ENCODE measurements at regions not wholly inside any gene's neighbourhood (a gene's known extent, or its start where the extent isn't known, plus 50 kb on each side); places are given as distances from the start of the nearest gene placed in this dataset.

- TF ChIP-seq EZH2 (IDR thresholded peaks at IDR 0.05; ENCODE audit: borderline replicate concordance, low read depth, low read length, severe bottlenecking) (no peak), POLR2A (IDR thresholded peaks at IDR 0.05; ENCODE audit: low read depth, low read length) (no peak), JUN (IDR thresholded peaks at IDR 0.05; ENCODE audit: borderline replicate concordance, insufficient read depth, insufficient read length, low read depth) (no peak), POLR2AphosphoS5 (IDR thresholded peaks at IDR 0.05; ENCODE audit: insufficient read depth, low read depth, low read length) (no peak)
- TF ChIP-seq, protein P1, sequence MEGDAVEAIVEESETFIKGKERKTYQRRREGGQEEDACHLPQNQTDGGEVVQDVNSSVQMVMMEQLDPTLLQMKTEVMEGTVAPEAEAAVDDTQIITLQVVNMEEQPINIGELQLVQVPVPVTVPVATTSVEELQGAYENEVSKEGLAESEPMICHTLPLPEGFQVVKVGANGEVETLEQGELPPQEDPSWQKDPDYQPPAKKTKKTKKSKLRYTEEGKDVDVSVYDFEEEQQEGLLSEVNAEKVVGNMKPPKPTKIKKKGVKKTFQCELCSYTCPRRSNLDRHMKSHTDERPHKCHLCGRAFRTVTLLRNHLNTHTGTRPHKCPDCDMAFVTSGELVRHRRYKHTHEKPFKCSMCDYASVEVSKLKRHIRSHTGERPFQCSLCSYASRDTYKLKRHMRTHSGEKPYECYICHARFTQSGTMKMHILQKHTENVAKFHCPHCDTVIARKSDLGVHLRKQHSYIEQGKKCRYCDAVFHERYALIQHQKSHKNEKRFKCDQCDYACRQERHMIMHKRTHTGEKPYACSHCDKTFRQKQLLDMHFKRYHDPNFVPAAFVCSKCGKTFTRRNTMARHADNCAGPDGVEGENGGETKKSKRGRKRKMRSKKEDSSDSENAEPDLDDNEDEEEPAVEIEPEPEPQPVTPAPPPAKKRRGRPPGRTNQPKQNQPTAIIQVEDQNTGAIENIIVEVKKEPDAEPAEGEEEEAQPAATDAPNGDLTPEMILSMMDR (IDR thresholded peaks at IDR 0.05; ENCODE audit: extremely low read depth in 1 of 2, insufficient read depth in 1 of 2, low read depth in 1 of 2, low read length in 2 of 2): peak; percentile 21 to 38
Observed at GRCh38 chr14:87615822-87616679, 376.9 kb downstream of the GALC start.
